OCI-LY3 (cell line): ENCODE measurements at regions not wholly inside any gene's neighbourhood (a gene's known extent, or its start where the extent isn't known, plus 50 kb on each side); places are given as distances from the start of the nearest gene placed in this dataset.

Source experiments
- EZH2phosphoT487 ChIP-seq: fragments of 200-600 bp; shearing (Covaris generic); IDR thresholded peaks from 2 replicates; pipeline ENCODE4 v1.6.1; 2018; ENCODE audit warnings: antibody characterized with exemption, mixed run types, low read depth
- TF ChIP-seq, protein P1 (sequence below): fragments of 200-600, 300-600 bp; sonication (generic); IDR thresholded peaks from 2 replicates; pipeline ENCODE4 v1.5.1; 2014; ENCODE audit warnings: antibody characterized with exemption, low read length, low read depth

DNA sequence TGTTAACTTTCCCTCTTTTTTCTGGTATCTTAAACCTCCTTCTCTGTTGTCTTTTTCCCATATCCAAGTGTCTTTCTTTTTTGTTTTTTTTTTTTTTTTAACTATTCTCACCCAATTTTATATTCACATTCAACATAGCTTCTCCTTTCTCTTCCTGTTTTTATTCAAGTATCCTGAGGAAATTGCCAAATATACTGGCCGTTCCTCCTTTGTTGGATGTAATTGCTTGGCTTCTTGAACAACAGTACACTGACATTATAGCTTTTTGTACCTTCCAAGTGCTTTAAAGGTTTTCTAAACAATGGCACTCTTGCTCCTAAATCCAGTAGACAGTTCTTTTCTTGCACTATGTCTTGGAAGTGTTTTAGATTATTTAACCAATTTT is 1146.8 kb downstream of the MAT2B start:
- TF ChIP-seq, protein P1, sequence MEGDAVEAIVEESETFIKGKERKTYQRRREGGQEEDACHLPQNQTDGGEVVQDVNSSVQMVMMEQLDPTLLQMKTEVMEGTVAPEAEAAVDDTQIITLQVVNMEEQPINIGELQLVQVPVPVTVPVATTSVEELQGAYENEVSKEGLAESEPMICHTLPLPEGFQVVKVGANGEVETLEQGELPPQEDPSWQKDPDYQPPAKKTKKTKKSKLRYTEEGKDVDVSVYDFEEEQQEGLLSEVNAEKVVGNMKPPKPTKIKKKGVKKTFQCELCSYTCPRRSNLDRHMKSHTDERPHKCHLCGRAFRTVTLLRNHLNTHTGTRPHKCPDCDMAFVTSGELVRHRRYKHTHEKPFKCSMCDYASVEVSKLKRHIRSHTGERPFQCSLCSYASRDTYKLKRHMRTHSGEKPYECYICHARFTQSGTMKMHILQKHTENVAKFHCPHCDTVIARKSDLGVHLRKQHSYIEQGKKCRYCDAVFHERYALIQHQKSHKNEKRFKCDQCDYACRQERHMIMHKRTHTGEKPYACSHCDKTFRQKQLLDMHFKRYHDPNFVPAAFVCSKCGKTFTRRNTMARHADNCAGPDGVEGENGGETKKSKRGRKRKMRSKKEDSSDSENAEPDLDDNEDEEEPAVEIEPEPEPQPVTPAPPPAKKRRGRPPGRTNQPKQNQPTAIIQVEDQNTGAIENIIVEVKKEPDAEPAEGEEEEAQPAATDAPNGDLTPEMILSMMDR: no peak
- no peak for TF ChIP-seq EZH2phosphoT487
